Left ventricle myocardium inferior (tissue), 1 donor: ENCODE measurements at regions not wholly inside any gene's neighbourhood (a gene's known extent, or its start where the extent isn't known, plus 50 kb on each side); places are given as distances from the start of the nearest gene placed in this dataset.

Source experiments
- DNase-seq: peaks from one replicate; pipeline ENCODE4 v3.0.0-alpha.2; 2020
- H3K27ac ChIP-seq: fragments of 200-600 bp; replicated peaks from 2 replicates; pipeline ENCODE4 v1.8.0; 2021
- H3K27me3 ChIP-seq: fragments of 200-600 bp; 2 replicates; pipeline ENCODE4 v1.8.0; 2021; ENCODE audit warnings: low read depth
- H3K36me3 ChIP-seq: fragments of 200-600 bp; 2 replicates; pipeline ENCODE4 v1.8.0; 2021
- H3K4me1 ChIP-seq: fragments of 200-600 bp; 2 replicates; pipeline ENCODE4 v1.8.0; 2021
- H3K4me3 ChIP-seq: fragments of 200-600 bp; 2 replicates; pipeline ENCODE4 v1.8.0; 2021; ENCODE audit warnings: mild to moderate bottlenecking, moderate library complexity
- H3K9me3 ChIP-seq: fragments of 200-600 bp; replicated peaks from 2 replicates; pipeline ENCODE4 v1.8.0; 2021
- intact Hi-C: fragments of 100-400 bp; cut with micrococcal nuclease; formaldehyde crosslinking; loops from one replicate; pipeline ENCODE4 v1.11.0; 2022
- TF ChIP-seq, protein P1 (sequence below): fragments of 200-600 bp; IDR thresholded peaks from 2 replicates; pipeline ENCODE4 v1.8.0; 2021; ENCODE audit warnings: antibody characterized with exemption, mild to moderate bottlenecking, borderline replicate concordance
- donor health status: DM: no; HTN: yes; CAD: no; lungs with severe emphysema.

DNA sequence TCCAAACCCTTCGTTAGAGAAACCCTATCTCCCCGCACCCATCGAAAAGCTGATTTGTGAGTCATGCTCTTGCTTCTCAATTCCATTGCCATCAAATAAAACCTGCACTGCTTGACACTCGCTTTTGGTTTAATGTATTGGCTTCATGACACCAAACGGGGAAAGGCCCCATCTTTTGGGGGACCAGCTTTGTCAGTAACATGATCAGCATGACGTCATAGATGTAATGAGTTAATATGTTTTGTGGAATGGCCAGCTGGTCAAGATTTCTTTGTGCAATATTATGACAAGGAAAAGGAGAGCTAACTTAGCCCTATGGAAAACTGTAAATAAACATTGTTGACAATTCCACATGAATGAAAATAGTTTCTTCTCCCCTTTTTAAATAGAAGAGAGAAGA, 1260.5 kb upstream of the CELF2 start:
- no peak overlapping the region for H3K27ac ChIP-seq
- DNase-seq, result no peak
- no peak overlapping the region for H3K4me3 ChIP-seq
- intact Hi-C loops, result no loop called here
- H3K4me1 ChIP-seq, result no peaks in the 10 kb centered on the region
- TF ChIP-seq, protein P1, sequence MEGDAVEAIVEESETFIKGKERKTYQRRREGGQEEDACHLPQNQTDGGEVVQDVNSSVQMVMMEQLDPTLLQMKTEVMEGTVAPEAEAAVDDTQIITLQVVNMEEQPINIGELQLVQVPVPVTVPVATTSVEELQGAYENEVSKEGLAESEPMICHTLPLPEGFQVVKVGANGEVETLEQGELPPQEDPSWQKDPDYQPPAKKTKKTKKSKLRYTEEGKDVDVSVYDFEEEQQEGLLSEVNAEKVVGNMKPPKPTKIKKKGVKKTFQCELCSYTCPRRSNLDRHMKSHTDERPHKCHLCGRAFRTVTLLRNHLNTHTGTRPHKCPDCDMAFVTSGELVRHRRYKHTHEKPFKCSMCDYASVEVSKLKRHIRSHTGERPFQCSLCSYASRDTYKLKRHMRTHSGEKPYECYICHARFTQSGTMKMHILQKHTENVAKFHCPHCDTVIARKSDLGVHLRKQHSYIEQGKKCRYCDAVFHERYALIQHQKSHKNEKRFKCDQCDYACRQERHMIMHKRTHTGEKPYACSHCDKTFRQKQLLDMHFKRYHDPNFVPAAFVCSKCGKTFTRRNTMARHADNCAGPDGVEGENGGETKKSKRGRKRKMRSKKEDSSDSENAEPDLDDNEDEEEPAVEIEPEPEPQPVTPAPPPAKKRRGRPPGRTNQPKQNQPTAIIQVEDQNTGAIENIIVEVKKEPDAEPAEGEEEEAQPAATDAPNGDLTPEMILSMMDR, result no peak
- no peaks in the 10 kb centered on the region for H3K9me3 ChIP-seq
- H3K27me3 ChIP-seq, result no peaks in the 10 kb centered on the region
- H3K36me3 ChIP-seq, result no peaks in the 10 kb centered on the region

DNA sequence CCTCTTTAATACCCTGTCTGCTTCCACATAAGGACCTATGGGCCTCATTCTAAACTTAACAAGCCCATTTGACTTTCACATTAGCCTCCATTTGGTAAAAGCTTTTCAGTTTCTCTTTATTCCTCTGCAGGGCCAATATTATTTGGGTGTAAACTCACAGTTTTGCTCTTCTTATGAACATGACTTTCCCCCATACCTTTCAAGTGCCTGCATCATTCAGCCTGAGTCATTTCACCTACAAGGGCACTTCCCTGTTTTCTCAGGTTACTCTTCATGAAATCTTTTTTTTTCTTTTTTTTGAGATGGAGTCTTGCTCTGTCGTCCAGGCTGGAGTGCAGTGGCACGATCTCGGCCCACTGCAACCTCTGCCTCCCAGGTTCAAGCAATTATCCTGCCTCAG, 1258.1 kb upstream of the CELF2 start:
- peaks cover 4% of the 10 kb centered on the region for H3K4me1 ChIP-seq
- H3K4me3 ChIP-seq, result no peak overlapping the region
- intact Hi-C loops, result no loop called here
- H3K9me3 ChIP-seq, result no peaks in the 10 kb centered on the region
- no peaks in the 10 kb centered on the region for H3K36me3 ChIP-seq
- TF ChIP-seq, protein P1, result no peak
- H3K27ac ChIP-seq, result no peak overlapping the region
- DNase-seq, result no peak
- H3K27me3 ChIP-seq, result no peaks in the 10 kb centered on the region

DNA sequence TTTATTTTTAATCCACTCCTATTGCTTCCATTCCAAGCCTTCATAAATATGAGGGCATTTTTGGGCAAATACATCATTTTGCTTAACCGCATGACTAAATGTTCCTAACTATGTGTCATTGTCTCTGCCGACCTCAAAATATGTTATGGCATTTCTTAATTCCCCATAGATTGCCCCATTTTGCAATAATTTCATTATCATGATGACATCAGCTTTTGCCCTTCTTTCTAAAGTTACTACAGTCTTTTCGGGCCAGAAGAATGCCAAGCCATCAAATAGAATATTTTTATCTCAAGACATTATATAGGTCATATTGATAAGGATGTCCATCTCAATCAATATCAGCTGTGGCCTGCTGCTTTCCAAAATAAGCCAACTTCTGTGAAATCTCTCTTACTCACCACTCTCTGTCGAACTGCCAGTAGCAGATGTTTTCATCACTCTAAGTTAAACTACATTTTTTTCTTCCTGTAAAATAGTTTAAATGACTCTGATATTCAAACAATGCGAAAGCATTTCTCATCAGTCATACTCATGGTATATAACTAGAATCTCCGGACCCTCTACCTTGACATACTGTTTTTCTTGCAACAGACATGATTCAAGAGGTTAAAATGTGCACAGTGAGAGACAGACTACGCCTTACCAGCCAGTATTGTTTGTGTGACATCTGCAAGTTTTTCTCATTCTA, 1254.6 kb upstream of the CELF2 start:
- Histone ChIP-seq H3K36me3 (no peaks in the 10 kb centered on the region), H3K4me1 (peaks cover 4% of the 10 kb centered on the region), H3K27ac (no peak overlapping the region), H3K9me3 (no peaks in the 10 kb centered on the region), H3K27me3 (no peaks in the 10 kb centered on the region), H3K4me3 (no peak overlapping the region)
- DNase-seq, result no peak
- TF ChIP-seq, protein P1, result no peak
- intact Hi-C loops, result no loop called here

DNA sequence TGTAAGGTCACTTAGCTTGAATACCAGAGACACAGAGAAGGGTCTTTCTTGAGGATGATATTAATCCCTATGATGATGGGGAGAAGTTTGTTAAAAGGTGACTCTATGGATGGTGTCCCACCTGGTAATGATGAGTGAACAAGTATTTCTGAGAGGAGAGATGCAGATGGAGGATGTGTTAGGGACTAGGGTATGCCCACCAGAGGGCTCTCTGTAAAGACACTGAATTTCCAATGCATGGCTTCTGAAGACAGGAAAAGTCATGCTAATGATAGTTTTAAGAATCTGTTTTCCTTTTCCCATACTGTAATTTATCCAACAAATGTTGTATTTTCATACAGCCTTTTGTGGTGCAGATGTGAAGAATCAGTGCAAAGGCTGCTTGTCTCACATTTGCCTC, 1250.9 kb upstream of the CELF2 start:
- peaks cover 4% of the 10 kb centered on the region for H3K4me1 ChIP-seq
- H3K9me3 ChIP-seq, result peaks cover under 1% of the 10 kb centered on the region
- TF ChIP-seq, protein P1, result no peak
- H3K27me3 ChIP-seq, result no peaks in the 10 kb centered on the region
- DNase-seq, result no peak
- H3K36me3 ChIP-seq, result no peaks in the 10 kb centered on the region
- no peak overlapping the region for H3K4me3 ChIP-seq
- intact Hi-C loops, result no loop called here
- H3K27ac ChIP-seq, result no peak overlapping the region

DNA sequence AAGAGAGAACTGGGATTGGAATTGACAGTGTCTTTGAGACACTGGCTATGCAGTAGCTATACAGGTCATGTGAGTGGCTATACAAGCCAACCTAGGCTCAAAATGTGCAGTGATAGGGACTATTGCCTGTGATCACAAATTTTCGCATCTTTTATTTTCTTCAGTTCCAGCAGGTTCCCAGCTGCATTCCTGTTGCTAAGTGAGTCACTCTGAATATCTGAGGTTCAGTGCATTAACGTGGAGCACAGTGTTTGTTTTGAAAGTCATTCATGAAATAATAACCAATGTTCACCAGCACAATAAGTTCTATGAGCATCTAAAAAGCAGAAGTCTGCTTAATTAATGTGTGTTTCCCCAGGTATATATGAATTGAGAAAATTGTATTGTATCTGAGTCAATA, 1236.0 kb upstream of the CELF2 start:
- H3K9me3 ChIP-seq, result peaks cover 9% of the 10 kb centered on the region
- no peaks in the 10 kb centered on the region for H3K4me1 ChIP-seq
- TF ChIP-seq, protein P1, result no peak
- H3K36me3 ChIP-seq, result no peaks in the 10 kb centered on the region
- DNase-seq, result no peak
- H3K4me3 ChIP-seq, result no peak overlapping the region
- no peak overlapping the region for H3K27ac ChIP-seq
- H3K27me3 ChIP-seq, result no peaks in the 10 kb centered on the region
- intact Hi-C loops, result no loop called here
